ENCODE measurements at regions not wholly inside any gene's neighbourhood (a gene's known extent, or its start where the extent isn't known, plus 50 kb on each side); places are given as distances from the start of the nearest gene placed in this dataset.

DNA sequence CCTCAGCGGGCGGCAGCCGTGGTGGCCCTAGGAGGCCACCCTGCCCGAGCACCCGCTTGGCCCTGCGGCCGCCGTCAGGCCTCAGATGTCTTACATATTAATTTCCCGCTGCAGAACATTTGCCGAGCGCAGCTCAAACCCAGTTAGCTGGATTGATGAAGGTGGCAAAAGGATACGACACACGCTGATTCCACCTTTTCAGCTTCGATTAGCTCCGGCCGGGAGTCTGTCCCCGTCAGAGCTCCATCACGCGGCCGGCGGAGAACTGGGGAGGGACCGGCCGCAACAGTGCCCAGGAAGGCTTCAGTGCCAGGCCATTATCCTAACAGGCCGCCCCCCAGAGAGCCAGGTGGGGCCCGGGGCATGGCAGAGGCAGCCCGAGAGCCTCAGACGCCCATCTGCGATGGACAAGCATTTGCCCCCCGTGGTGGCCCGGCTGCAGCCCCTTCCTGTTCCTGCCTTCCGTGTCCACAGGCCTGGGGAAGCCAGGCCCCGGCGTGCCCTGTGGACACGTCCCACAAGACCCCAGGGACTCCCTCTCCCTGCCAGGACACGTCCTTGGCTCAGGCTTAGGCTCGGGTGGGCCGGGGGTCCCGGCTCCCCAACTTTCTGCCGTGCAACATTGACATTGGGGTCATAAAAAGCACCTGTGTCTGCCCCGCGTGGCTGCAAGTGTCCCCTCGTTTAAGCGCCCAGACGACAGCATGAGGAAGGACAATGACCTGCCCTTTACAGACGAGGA lies 133.8 kb upstream of the NKX1-1 start:
- no peak for DNase-seq
- H3K4me3 ChIP-seq (ENCODE audit: control extremely low read depth in 1 of 5, extremely low read depth in 1 of 5, insufficient read depth in 1 of 5, low read depth in 2 of 5, low read length in 4 of 5), result no peak overlapping the region
- H3K27me3 ChIP-seq (replicated peaks in 1 of 4; ENCODE audit: control extremely low read depth in 1 of 4, control insufficient read depth in 3 of 4, insufficient read depth in 4 of 4, low read length in 3 of 4), result no peaks in the 10 kb centered on the region
- H3K9ac ChIP-seq (ENCODE audit: low read length), result no peak overlapping the region
- no peaks in the 10 kb centered on the region for H4K20me1 ChIP-seq (ENCODE audit: control insufficient read depth, insufficient read depth, low read length, poor library complexity, severe bottlenecking)
- no peak overlapping the region for H2AFZ ChIP-seq (ENCODE audit: insufficient read depth, low read depth, low read length, poor library complexity, severe bottlenecking)
- no peaks in the 10 kb centered on the region for H3K36me3 ChIP-seq (replicated peaks in 1 of 2; ENCODE audit: control extremely low read depth in 1 of 2, control insufficient read depth in 1 of 2, extremely low read depth in 1 of 2, insufficient read depth in 2 of 2, low read length in 1 of 2)
- Mint-ChIP-seq H3K4me3 (no peak overlapping the region), H3K9me3 (ENCODE audit: insufficient read depth) (no peaks in the 10 kb centered on the region), H3K27ac (no peak overlapping the region), H3K27me3 (no peaks in the 10 kb centered on the region), H3K4me1 (no peaks in the 10 kb centered on the region)
- H3K9me3 ChIP-seq (ENCODE audit: control extremely low read depth in 1 of 3, control insufficient read depth in 2 of 3, insufficient read depth in 1 of 3, low read length in 2 of 3), result no peaks in the 10 kb centered on the region
- TF ChIP-seq EZH2 (IDR thresholded peaks at IDR 0.05; ENCODE audit: borderline replicate concordance, insufficient read depth, low read depth, low read length, poor library complexity, severe bottlenecking), result no peak
- no peak for TF ChIP-seq CTCF (IDR thresholded peaks at IDR 0.05)
- no peak for ATAC-seq (ENCODE audit: low read depth)
- ChIA-PET POLR2A (no interaction called here), CTCF (no interaction called here)
- no peak overlapping the region for H3K4me2 ChIP-seq (replicated peaks; ENCODE audit: low read depth, low read length, poor library complexity, severe bottlenecking)
- H3K27ac ChIP-seq (ENCODE audit: low read length in 2 of 2), result no peak overlapping the region
- 91% methylated on average over 43 of the region's 45 CpGs for WGBS (ENCODE audit: insufficient coverage)
- H3K79me2 ChIP-seq (ENCODE audit: control insufficient read depth, insufficient read depth, low read length), result no peaks in the 10 kb centered on the region
- intact Hi-C loops (cut with micrococcal nuclease), result no loop called here
- no peaks in the 10 kb centered on the region for H3K4me1 ChIP-seq (ENCODE audit: control insufficient read depth in 2 of 2, insufficient read depth in 2 of 2, low read length in 2 of 2)

GRCh38 chr4:1538941-1539772 lies 132.9 kb upstream of the NKX1-1 start:
- Histone ChIP-seq H3K9ac (ENCODE audit: low read length) (no peak overlapping the region), H3K4me3 (ENCODE audit: control extremely low read depth in 1 of 5, extremely low read depth in 1 of 5, insufficient read depth in 1 of 5, low read depth in 2 of 5, low read length in 4 of 5) (no peak overlapping the region), H3K27ac (ENCODE audit: low read length in 2 of 2) (no peak overlapping the region), H3K79me2 (ENCODE audit: control insufficient read depth, insufficient read depth, low read length) (no peaks in the 10 kb centered on the region), H3K9me3 (ENCODE audit: control extremely low read depth in 1 of 3, control insufficient read depth in 2 of 3, insufficient read depth in 1 of 3, low read length in 2 of 3) (no peaks in the 10 kb centered on the region), H3K27me3 (replicated peaks in 1 of 4; ENCODE audit: control extremely low read depth in 1 of 4, control insufficient read depth in 3 of 4, insufficient read depth in 4 of 4, low read length in 3 of 4) (no peaks in the 10 kb centered on the region), H3K36me3 (replicated peaks in 1 of 2; ENCODE audit: control extremely low read depth in 1 of 2, control insufficient read depth in 1 of 2, extremely low read depth in 1 of 2, insufficient read depth in 2 of 2, low read length in 1 of 2) (no peaks in the 10 kb centered on the region), H4K20me1 (ENCODE audit: control insufficient read depth, insufficient read depth, low read length, poor library complexity, severe bottlenecking) (no peaks in the 10 kb centered on the region), H2AFZ (ENCODE audit: insufficient read depth, low read depth, low read length, poor library complexity, severe bottlenecking) (no peak overlapping the region), H3K4me1 (ENCODE audit: control insufficient read depth in 2 of 2, insufficient read depth in 2 of 2, low read length in 2 of 2) (no peaks in the 10 kb centered on the region), H3K4me2 (replicated peaks; ENCODE audit: low read depth, low read length, poor library complexity, severe bottlenecking) (no peak overlapping the region)
- Mint-ChIP-seq H3K27me3 (no peaks in the 10 kb centered on the region), H3K4me3 (no peak overlapping the region), H3K4me1 (no peaks in the 10 kb centered on the region), H3K9me3 (ENCODE audit: insufficient read depth) (no peaks in the 10 kb centered on the region), H3K27ac (no peak overlapping the region)
- intact Hi-C loops (cut with micrococcal nuclease), result no loop called here
- DNase-seq (no peak), ATAC-seq (ENCODE audit: low read depth) (no peak)
- WGBS (ENCODE audit: insufficient coverage), result 94% methylated on average over 18 of the region's 23 CpGs
- ChIA-PET POLR2A (no interaction called here), CTCF (no interaction called here)
- TF ChIP-seq CTCF (IDR thresholded peaks at IDR 0.05) (no peak), EZH2 (IDR thresholded peaks at IDR 0.05; ENCODE audit: borderline replicate concordance, insufficient read depth, low read depth, low read length, poor library complexity, severe bottlenecking) (no peak)
